ENCODE measurements at regions not wholly inside any gene's neighbourhood (a gene's known extent, or its start where the extent isn't known, plus 50 kb on each side); places are given as distances from the start of the nearest gene placed in this dataset.

GRCh38 chr7:132733860-132734259, 157.6 kb upstream of the PLXNA4 start:
- DNase-seq = no peak

GRCh38 chr7:132732321-132732865, 156.1 kb upstream of the PLXNA4 start:
- no peak for DNase-seq

- DNase-seq = no peak
Measured at GRCh38 chr7:132730105-132730504, 153.8 kb upstream of the PLXNA4 start.

DNA sequence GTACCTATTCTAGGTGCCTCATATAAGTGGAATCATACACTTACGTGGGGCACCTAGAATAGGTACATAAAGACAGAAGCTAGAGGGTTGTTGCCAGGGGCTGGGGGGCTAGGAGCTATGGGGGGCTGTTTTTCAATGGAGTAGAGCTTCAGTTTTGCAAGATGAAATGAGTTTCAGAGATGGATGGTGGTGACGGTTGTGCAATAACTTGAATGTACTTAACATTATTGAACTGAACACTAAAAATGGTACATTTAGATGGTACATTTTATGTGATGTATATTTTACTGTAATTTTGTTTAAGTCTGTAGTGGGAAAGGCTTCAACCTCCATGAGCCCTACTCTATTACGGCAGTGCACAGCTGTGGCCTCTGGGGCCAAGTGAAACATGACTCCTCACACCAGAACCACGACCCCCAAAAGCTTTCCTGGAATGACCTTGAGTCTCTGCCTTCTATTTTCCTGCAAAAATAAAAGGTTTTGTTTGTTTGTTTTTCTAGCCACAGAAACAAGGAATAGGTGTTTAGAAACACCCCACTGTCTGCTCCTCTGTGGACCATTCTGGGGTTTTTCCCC, 147.3 kb upstream of the PLXNA4 start:
- no peak for DNase-seq

DNA sequence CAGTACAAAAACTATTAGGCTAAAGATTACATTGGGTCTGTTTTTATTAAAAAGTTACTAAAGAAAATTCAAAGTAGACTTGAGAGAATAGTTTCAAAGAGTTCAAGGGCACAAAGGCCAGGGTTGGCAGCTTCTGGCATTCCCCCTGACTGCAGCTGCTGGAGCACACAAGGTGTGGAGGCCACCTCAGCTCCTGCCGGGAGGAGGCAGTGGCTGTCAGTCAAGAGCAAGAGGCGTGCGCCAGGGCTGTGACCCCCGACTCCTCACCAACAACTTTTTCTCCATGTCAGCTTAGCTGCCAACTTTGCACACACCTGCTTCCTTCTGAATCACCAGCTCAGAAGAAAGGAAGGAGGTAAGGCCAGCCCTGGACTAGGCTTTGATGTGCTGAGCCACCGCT, 144.6 kb upstream of the PLXNA4 start:
- no peak for DNase-seq

DNA sequence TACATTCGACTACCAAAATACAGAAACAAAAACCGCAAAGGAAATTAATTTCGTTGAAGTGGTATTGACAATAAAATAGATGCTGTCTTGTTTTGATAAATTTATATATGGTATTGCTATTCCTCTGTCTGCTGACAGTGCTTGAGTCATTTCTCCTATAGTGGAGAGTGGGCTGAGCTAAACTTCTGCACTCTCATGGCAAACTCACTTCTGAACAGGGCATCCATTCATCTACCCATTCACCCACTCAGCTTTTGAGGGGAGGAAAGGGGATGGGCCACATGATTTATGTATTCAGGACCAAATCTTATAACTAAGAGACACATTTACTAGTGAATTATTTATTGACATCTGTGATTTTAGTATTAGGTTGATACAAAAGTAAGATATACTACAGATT, 137.6 kb upstream of the PLXNA4 start:
- DNase-seq = no peak

- DNase-seq = peak; percentile 16
Measured at GRCh38 chr7:132709971-132710567, 133.8 kb upstream of the PLXNA4 start.

GRCh38 chr7:132708470-132708869, 132.2 kb upstream of the PLXNA4 start:
- no peak for DNase-seq

- DNase-seq = no peak
Measured at GRCh38 chr7:132705146-132705545, 128.9 kb upstream of the PLXNA4 start.

- DNase-seq = no peak
Measured at GRCh38 chr7:132703742-132704141, 127.5 kb upstream of the PLXNA4 start.

DNA sequence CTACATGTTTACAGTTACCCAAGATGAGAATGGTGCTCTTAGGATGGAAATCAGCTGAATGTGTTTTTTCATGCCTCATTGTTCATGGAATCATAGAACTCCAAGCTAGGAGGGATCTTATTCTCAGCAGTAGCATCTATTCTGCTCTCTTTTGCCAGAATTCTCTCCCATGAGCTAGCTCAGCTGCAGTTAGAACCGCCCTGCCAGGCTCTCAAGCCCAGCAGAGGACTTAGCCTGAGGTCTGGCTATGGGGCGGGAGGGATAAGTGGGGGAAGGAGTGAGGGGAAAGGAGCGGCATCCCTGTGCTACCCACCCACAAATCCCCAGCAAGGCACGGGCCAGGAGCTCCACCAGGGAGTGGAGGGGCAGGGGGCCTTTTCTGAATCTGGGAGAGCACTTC, 120.7 kb upstream of the PLXNA4 start:
- no peak for DNase-seq

DNA sequence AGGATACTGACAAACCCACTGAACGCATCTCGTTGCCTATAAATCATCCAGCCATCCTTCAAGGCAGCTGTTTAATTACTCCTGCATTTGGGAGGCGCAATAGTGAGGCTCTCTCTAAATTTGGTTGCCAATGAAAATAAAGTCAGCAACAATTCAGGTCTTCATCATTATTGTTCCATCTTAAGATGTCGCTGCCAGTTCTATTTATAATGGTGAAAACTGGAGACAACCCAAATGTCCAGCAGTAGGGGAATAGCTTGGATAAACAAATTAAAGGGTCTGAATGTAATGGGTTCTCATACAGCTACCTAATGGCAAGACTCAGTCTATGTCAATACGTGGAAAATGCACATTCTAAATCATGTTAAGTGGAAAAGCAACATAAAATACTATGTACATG, 120.1 kb upstream of the PLXNA4 start:
- DNase-seq = no peak

GRCh38 chr7:132691201-132691600, 114.9 kb upstream of the PLXNA4 start:
- no peak for DNase-seq

DNA sequence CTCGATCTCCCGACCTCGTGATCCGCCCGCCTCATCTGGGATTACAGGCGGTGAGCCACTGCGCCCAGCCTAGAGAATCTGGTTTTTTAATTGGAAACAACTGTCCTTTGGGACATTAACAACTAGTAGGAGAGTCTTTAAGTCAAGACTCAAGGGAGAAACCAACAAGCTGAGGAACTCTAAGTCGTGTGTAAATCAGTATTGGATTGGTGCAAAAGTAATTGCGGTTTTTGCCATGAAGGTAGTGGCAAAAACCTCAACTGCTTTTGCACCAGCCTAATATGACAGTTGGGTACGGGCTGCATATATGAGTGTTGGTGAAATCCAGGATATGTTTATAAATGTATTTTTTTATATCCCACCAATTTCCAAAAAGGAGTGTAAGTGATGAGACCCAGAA, 113.9 kb upstream of the PLXNA4 start:
- no peak for DNase-seq

- DNase-seq = no peak
Measured at GRCh38 chr7:132687981-132688383, 111.7 kb upstream of the PLXNA4 start.

GRCh38 chr7:132687016-132687415, 110.7 kb upstream of the PLXNA4 start:
- no peak for DNase-seq

DNA sequence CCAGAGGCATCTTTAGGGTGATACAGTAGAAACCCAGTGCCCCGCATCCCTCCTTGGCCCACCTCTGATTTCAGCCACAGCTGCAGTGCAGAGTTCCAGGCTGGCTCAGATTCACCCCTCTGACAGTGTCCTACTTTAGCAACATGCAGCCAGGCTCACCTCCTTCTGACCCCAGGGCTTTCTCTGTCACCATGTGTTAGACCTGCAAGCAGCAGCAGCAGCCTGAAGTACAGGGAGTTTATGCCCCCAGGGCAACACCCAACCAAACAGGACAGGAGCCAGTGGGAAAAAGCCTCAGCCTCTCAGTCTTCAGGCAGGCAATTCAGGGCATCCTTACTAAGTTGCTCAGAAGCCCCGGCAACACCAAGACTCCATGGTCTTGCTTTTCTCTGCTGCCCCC, 109.0 kb upstream of the PLXNA4 start:
- no peak for DNase-seq

- DNase-seq = no peak
Measured at GRCh38 chr7:132683896-132684690, 107.8 kb upstream of the PLXNA4 start.

DNA sequence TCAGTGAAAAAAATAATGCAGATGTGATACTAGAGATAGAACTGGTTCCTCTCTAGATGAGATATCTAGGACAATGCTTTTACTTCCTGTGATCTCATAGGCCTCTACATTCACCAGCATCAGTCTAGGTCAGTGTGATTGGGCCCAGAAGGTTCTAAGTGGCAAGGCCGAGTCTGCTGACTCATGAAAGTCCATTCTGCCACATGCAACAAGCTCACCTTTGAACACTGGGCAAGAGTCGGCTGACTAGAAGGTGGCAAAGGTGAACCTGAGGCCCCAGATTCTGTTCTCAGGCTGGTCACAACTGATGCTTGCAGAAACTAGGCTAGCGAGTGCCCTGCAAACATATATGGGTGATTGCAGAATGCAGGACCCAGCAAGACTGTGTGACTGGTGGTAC, 105.7 kb upstream of the PLXNA4 start:
- DNase-seq = no peak

- DNase-seq = no peak
Measured at GRCh38 chr7:132680590-132680989, 104.3 kb upstream of the PLXNA4 start.

DNA sequence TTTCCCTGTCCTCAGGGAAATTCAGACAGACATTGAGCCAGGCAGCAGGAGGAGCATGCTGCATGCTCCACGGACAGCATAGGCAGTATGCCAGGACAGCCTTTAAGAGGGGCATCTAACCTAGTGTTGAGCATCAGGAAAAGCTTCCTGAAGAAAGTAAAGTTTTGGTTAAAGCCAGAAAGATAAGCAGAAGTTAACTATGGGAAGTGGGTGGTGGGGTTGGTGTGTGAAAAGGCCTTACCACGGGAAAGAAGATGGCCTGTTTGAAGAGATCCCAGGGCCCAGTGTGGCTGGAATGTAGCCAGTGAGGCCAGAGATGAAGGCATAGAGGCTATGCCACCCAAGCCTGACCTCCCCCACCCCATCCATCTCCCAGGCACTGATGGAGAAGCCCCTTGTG, 102.4 kb upstream of the PLXNA4 start:
- no peak for DNase-seq

DNA sequence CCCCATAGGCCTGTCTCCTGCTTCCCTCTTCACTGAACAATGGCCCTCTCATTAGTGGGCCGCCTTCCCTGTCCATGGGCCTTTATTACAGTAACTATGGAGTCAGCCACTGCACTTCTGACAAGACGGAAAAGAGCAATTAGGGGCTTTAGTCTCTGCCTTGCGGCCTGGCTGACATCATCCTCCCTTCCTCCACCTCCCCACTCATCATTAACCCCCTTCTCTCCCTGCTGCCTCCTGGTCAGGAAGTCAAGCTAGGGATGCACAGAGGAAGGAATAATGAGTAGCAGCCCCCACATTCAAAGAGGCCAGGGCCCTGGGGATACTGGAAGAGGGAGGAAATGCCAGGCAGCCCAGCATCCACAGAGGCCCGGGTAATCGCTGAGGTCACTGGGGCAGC, 101.6 kb upstream of the PLXNA4 start:
- DNase-seq = no peak

DNA sequence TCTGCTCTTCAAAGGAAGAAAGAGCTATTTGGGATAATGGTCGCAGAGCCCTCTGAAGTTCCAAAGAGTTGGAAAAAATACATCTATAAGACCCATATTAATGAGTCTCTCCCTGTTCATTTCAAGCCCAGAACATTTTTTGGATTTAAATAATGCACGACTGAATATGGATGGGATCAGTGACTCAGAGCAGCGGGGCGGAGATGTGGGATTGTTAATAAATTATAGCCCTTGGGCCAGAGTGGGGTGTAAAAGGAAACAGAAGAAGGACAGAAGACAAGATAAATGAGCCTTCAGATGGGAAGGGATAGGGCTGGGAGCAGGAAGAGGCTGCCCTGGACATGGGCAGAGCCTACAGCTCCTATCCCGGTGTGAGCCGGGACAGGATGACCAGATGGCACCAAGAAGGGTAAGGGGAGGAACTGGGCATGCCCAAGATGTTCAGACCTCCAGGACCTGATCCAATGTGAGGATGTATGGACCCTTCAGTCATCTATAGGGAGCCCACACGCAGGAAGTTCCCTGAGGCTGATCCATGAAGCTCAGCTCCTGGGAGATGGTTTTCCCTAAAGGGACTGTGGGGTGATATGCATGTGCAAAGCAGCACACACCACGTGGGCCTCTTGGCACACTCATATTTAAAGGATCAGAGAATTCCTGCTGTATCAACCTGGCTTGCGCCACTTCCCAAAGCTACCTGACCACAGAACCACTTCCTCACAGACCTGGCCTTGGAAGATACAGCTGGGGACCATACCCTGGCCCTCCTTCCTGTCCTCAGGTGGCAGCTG, 96.1 kb upstream of the PLXNA4 start:
- DNase-seq = no peak

Measured in activated naive CD4-positive, alpha-beta T cell treated with anti-CD3 and anti-CD28 coated beads, Interleukin-2, amount 50 U/mL, for 16 hours (primary cell).